HL-60 (cell line): ENCODE measurements at regions not wholly inside any gene's neighbourhood (a gene's known extent, or its start where the extent isn't known, plus 50 kb on each side); places are given as distances from the start of the nearest gene placed in this dataset.

Experiments used
- DNase-seq, 2 experiments: peaks; one replicate each; pipeline ENCODE4 v3.0.0-alpha.2; 2010 to 2020; ENCODE audit warnings: low read depth in 1 of 2, low spot score in 1 of 2
- H3K27ac ChIP-seq: fragments of 250-450 bp; sonication (Bioruptor Pico); replicated peaks from 2 replicates; pipeline ENCODE4 v1.5.1; 2020; ENCODE audit warnings: mild to moderate bottlenecking, moderate library complexity
- H3K27me3 ChIP-seq: fragments of 250-450 bp; sonication (Bioruptor Pico); 2 replicates; pipeline ENCODE4 v1.5.1; 2021; ENCODE audit warnings: mild to moderate bottlenecking, moderate library complexity; ENCODE audit not compliant: insufficient read depth, poor library complexity, severe bottlenecking
- H3K4me3 ChIP-seq: replicated peaks from 2 replicates; pipeline ENCODE4 v1.5.1; 2011; ENCODE audit warnings: mild to moderate bottlenecking, control low read depth, low read length; ENCODE audit not compliant: insufficient read depth
- GABPA ChIP-seq: IDR thresholded peaks from 2 replicates; pipeline ENCODE4 v1.6.1; 2012; ENCODE audit warnings: low read depth
- POLR2AphosphoS5 ChIP-seq: IDR thresholded peaks from 2 replicates; pipeline ENCODE4 v1.6.1; 2012; ENCODE audit warnings: low read depth
- REST ChIP-seq: IDR thresholded peaks from 2 replicates; pipeline ENCODE4 v1.6.1; 2012; ENCODE audit warnings: low read depth; ENCODE audit not compliant: insufficient replicate concordance
- SPI1 ChIP-seq: IDR thresholded peaks from 2 replicates; pipeline ENCODE4 v1.6.1; 2012; ENCODE audit warnings: low read depth, mild to moderate bottlenecking, borderline replicate concordance
- TF ChIP-seq, protein P1 (sequence below): IDR thresholded peaks from one replicate; pipeline ENCODE4 v1.5.1; 2011; ENCODE audit warnings: low read length, control low read depth, inconsistent platforms; ENCODE audit not compliant: insufficient read depth

DNA sequence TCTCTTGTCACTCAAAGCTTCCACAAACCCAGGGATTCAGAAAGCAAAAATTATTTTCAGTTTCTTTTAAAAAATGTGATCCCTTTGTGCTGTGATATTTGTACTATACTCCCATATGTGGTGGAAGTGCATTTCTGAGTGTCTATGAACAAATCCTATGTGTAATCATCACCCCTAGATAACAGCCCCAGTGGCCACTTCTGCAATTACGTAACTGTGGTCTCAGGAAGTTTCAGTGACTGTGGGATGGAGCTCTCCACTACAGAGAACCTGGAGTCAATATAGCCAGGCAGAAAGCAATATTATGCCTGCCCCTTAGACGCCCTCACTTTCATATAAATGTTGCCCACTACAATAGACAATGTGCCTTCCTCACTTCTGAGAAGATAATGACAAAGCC is 1101.7 kb upstream of the GHITM start:
- no peak overlapping the region for H3K4me3 ChIP-seq
- DNase-seq: no peak
- TF ChIP-seq, protein P1, sequence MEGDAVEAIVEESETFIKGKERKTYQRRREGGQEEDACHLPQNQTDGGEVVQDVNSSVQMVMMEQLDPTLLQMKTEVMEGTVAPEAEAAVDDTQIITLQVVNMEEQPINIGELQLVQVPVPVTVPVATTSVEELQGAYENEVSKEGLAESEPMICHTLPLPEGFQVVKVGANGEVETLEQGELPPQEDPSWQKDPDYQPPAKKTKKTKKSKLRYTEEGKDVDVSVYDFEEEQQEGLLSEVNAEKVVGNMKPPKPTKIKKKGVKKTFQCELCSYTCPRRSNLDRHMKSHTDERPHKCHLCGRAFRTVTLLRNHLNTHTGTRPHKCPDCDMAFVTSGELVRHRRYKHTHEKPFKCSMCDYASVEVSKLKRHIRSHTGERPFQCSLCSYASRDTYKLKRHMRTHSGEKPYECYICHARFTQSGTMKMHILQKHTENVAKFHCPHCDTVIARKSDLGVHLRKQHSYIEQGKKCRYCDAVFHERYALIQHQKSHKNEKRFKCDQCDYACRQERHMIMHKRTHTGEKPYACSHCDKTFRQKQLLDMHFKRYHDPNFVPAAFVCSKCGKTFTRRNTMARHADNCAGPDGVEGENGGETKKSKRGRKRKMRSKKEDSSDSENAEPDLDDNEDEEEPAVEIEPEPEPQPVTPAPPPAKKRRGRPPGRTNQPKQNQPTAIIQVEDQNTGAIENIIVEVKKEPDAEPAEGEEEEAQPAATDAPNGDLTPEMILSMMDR: no peak
- TF ChIP-seq POLR2AphosphoS5 (no peak), REST (no peak), SPI1 (no peak), GABPA (no peak)
- no peak overlapping the region for H3K27ac ChIP-seq
- no peaks in the 10 kb centered on the region for H3K27me3 ChIP-seq

DNA sequence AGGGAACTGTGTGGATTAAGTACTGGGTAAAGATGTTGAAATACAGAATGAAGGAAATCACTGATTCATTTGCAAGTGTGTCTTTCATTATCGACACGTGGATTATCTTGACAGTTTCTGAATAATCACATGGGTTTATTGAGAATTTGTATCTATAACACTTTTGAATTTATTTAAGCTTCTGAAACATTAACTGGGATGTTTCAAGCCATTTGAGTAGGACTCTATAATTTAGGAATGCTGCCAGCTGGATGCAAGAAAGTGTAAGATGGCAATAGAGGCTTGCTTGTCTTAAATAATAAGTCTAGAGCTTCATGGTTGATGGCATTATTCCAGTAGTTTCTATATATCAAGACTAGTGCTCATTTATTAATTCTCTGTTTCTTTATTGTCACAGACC is 1100.7 kb upstream of the GHITM start:
- TF ChIP-seq REST (no peak), GABPA (no peak), POLR2AphosphoS5 (no peak), SPI1 (no peak)
- TF ChIP-seq, protein P1: no peak
- H3K4me3 ChIP-seq: no peak overlapping the region
- DNase-seq: no peak

DNA sequence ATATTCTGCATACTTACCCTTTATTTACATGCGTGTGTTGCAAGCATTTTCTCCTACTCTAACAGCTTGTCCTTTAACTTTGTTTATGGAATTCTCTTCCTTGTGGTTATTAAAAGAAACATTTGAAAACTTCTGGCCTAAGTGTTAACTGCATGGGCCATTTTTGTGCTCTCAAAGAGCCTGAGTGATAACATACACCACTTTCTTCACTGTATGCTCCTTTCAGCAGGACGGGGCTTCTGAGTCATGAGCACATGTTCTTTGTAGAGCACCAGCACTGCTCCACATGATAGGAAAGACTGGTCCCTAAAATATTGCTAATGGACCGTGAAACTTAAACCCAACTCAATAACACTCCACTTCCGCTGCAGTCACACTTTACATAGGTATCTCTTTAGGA is 1093.6 kb upstream of the GHITM start:
- Histone ChIP-seq H3K27ac (no peak overlapping the region), H3K4me3 (no peak overlapping the region), H3K27me3 (no peaks in the 10 kb centered on the region)
- no peak for TF ChIP-seq GABPA
- TF ChIP-seq REST: no peak
- no peak for TF ChIP-seq POLR2AphosphoS5
- TF ChIP-seq, protein P1: no peak
- no peak for TF ChIP-seq SPI1
- DNase-seq: no peak

More for the DNA sequence above, 1100.7 kb upstream of the GHITM start:
- Histone ChIP-seq H3K27ac (no peak overlapping the region), H3K27me3 (no peaks in the 10 kb centered on the region)
